GM18499 (cell line): ENCODE measurements at regions not wholly inside any gene's neighbourhood (a gene's known extent, or its start where the extent isn't known, plus 50 kb on each side); places are given as distances from the start of the nearest gene placed in this dataset.
"Not testable (repeated sequence)": the region's sequence is repeated elsewhere in the genome, so short reads cannot be mapped to it uniquely, and the experiment has no call there.

Source experiments
- ATAC-seq: cut with Tn5 transposase; IDR thresholded peaks from one replicate; pipeline ENCODE4 v1.9.1; 2021; ENCODE audit warnings: moderate number of reproducible peaks; ENCODE audit not compliant: insufficient read depth, unreplicated experiment

GRCh38 chr6:57975127-57975526 lies 657.7 kb downstream of the PRIM2 start:
- not testable (repeated sequence) for ATAC-seq

GRCh38 chr6:57976371-57976770 lies 658.9 kb downstream of the PRIM2 start:
- ATAC-seq: not testable (repeated sequence)

GRCh38 chr6:57983603-57984002 lies 666.2 kb downstream of the PRIM2 start:
- ATAC-seq: not testable (repeated sequence)

GRCh38 chr6:57984575-57984974 lies 667.1 kb downstream of the PRIM2 start:
- ATAC-seq: not testable (repeated sequence)

GRCh38 chr6:57985734-57986133 lies 668.3 kb downstream of the PRIM2 start:
- not testable (repeated sequence) for ATAC-seq

- ATAC-seq: peak; percentile 100
Measured at GRCh38 chr6:57986584-57986983, 669.2 kb downstream of the PRIM2 start.

- ATAC-seq: not testable (repeated sequence)
Measured at GRCh38 chr6:57989520-57990080, 672.2 kb downstream of the PRIM2 start.

GRCh38 chr6:57998858-57999619 lies 681.6 kb downstream of the PRIM2 start:
- not testable (repeated sequence) for ATAC-seq

- not testable (repeated sequence) for ATAC-seq
Measured at GRCh38 chr6:58000233-58000632, 682.8 kb downstream of the PRIM2 start.

GRCh38 chr6:58003417-58004167 lies 686.2 kb downstream of the PRIM2 start:
- ATAC-seq: not testable (repeated sequence)

- ATAC-seq: not testable (repeated sequence)
Measured at GRCh38 chr6:58007334-58008000, 690.0 kb downstream of the PRIM2 start.

- ATAC-seq: not testable (repeated sequence)
Measured at GRCh38 chr6:58008001-58008335, 690.5 kb downstream of the PRIM2 start.

GRCh38 chr6:58011954-58012600 lies 694.6 kb downstream of the PRIM2 start:
- not testable (repeated sequence) for ATAC-seq

- not testable (repeated sequence) for ATAC-seq
Measured at GRCh38 chr6:58016614-58017013, 699.2 kb downstream of the PRIM2 start.

- ATAC-seq: not testable (repeated sequence)
Measured at GRCh38 chr6:58028188-58028587, 710.8 kb downstream of the PRIM2 start.

GRCh38 chr6:58038213-58038612 lies 720.8 kb downstream of the PRIM2 start:
- ATAC-seq: not testable (repeated sequence)

- not testable (repeated sequence) for ATAC-seq
Measured at GRCh38 chr6:58046584-58046983, 729.2 kb downstream of the PRIM2 start.

- not testable (repeated sequence) for ATAC-seq
Measured at GRCh38 chr6:58047389-58047788, 730.0 kb downstream of the PRIM2 start.

- not testable (repeated sequence) for ATAC-seq
Measured at GRCh38 chr6:58047865-58048264, 730.4 kb downstream of the PRIM2 start.
